GM18526 (cell line): ENCODE measurements at regions not wholly inside any gene's neighbourhood (a gene's known extent, or its start where the extent isn't known, plus 50 kb on each side); places are given as distances from the start of the nearest gene placed in this dataset.

Experiments
- POLR2A ChIP-seq: IDR thresholded peaks from 3 replicates; pipeline ENCODE4 v1.6.1; 2011; ENCODE audit not compliant: insufficient read length; ENCODE audit errors: extremely low read depth

GRCh38 chr7:69457595-69458504, 140.4 kb upstream of the AUTS2 start:
- no peak for TF ChIP-seq POLR2A

- no peak for TF ChIP-seq POLR2A
Measured at GRCh38 chr7:69464035-69464434, 134.2 kb upstream of the AUTS2 start.

DNA sequence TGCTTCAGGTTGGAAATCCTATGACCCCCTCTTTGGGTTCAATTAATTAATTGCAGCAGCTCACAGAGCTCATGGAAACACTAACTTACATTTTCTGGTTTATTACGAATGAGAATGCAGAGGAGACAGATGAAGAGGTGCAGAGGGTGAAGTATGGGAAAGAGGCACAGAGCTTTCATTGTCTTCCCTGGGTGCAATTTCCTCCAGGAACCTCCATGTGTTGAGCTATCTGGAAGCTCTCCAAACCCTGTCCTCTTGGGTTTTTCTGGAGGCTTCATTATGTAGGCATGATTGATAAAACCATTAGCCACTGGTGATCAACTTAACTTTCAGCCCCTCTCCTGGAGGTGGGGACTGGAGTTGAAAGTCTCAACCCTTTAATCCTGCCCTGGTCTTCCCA, 133.0 kb upstream of the AUTS2 start:
- TF ChIP-seq POLR2A: no peak

DNA sequence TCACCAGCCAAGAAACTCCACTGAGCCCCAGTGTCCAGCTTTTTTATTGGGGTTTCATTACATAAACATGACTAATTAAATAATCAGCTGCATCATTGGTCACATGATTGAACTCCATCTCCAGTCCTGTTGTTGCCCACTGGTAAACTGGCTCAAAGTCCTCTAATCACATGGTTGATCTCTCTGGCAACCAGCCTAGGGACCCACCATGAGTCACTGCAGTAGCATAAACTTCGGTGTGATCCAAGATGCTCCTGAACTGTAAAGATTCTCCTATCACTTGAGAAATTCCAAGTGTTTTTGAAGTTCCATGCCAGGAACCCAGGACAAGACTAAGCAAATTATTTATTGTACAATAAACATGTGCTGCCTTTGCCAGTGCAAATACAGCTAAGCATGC, 130.4 kb upstream of the AUTS2 start:
- TF ChIP-seq POLR2A: no peak

DNA sequence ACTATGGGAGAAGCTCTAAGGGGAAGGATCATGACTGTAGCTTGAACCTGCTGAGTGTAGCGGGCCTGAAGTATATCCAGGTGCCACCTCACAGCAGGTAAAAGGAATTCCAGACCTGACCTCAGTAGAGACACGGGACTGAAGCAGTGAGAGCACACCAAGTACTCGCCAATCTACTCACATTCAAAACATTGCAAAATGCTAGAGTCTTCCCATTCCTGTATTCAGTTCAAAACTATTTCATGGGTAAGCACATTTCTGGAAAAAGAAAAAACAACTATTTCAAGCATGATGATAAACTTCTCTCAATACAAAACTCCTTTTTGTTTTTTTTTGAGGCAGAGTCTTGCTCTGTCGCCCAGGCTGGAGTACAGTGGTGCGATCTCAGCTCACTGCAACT, 121.9 kb upstream of the AUTS2 start:
- no peak for TF ChIP-seq POLR2A

DNA sequence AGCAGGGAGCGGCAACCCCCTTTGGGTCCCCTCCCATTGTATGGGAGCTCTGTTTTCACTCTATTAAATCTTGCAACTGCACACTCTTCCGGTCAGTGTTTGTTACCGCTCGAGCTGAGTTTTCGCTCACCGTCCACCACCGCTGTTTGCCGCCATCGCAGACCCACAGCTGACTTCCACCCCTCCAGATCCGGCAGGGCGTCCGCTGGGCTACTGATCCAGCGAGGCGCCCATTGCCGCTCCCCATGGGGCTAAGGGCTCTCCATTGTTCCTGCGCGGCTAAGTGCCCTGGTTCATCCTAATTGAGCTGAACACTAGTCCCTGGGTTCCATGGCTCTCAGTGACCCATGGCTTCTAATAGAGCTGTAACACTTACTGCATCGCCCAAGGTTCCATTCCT, 115.6 kb upstream of the AUTS2 start:
- no peak for TF ChIP-seq POLR2A

GRCh38 chr7:69489533-69489932, 108.7 kb upstream of the AUTS2 start:
- TF ChIP-seq POLR2A: no peak

- no peak for TF ChIP-seq POLR2A
Measured at GRCh38 chr7:69498671-69499070, 99.6 kb upstream of the AUTS2 start.

- no peak for TF ChIP-seq POLR2A
Measured at GRCh38 chr7:69502358-69502757, 95.9 kb upstream of the AUTS2 start.

DNA sequence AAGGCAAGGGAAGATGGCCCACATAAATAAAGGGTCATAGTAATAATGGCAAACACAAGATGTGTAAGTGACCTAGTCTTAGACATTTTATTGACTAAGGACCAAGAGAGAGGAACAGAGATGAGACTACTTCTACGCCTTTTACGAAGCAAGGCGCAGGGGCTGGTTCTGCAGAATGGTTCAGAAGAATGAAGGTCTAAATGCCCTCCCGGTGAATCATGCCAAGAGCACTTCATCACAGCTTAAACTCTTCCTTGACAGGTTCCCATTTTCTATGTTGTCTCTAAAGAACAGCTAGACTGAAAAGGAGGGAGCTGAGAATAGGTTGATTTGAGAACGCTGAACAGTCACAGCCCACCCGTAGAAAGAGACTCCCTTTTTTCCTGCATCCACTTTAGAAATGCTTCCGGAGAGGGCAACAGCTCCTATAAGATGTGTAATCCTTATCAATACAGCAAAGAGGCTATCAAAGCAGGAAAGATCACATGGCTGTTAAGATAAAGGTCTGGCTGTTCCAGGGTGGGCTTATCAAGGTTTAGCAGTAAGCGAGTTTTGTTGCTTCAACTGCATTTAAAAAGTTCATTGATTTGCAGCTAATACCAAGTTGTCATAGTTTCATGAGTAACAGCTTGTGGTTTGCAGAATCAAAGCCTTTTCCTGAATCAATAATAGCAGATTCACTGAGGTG, 93.4 kb upstream of the AUTS2 start:
- TF ChIP-seq POLR2A: no peak

DNA sequence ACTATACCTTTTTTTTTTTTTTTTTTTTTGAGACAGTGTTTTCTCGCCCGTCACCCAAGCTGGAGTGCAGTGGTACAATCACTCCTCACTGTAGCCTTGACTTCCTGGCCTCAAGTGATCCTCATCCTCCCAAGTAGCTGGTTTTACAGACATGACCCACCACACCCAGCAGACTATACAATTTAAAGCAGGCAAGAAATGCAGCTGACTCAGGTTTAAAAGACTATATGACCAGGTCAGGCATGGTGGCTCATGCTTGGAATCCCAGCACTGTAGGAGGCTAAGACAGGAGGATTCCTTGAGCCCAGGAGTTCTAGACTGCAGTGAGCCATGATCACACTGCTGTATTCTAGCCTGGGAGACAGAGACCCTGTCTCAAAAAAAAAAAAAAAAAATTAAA, 89.5 kb upstream of the AUTS2 start:
- TF ChIP-seq POLR2A: no peak

- TF ChIP-seq POLR2A: no peak
Measured at GRCh38 chr7:69510114-69510513, 88.2 kb upstream of the AUTS2 start.

DNA sequence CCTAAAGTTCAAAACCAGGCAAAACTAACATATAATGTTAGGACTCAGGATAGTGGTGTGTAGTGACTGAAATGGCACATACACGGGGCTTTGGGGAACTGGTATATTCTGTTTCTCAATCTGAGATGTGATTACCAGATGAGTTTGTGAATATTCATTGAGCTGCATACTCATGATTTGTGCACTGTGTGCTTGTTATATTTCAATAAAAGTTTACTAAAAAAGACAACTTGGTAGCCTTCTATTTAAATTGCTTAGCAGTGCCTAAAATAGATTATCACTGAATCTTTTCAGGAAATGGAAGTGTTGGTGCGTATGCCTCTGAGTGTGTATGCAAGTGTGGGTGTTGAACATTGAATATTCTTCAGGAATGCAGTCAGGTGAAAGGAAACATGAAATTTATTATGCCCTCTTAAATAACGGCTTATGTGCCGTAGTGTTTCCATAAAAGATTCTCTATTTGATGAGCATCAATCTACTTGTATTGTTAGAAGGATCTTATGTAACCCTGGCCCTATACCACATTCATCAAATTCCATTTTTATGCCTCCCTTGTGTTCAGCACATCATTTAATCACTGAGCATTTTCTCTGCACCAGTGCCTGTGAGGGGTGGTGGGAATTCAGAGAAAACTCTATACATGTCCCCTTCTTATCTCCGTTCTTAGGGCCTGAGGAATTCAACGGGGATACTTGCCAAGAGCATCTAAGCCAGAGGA, 82.6 kb upstream of the AUTS2 start:
- no peak for TF ChIP-seq POLR2A

DNA sequence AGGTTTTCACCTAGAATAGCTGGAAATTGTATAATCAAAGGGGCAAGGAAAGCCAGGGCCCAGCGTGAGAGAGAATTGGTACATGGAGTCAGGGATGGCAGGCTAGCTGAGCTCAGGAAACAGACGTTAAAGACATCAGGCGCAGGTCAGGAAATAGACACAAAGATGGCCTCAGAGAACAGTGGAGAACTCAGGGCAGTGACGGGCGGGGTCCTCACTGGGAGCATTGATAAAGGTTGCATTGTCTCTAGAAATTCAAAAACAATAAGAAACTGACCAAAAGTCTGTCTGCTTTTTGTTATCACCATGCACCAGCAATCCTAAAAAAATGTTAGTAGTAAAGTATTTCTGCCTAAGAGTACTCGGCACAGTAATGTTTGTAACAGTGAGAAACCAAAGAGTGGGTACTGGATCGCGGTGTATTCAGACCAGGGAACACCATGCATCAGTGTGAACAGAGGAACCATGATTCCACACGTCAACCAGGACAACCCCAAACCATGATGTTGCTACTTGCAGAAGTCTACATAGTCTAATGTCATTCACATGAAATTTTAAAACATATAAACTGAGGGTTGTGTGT, 81.9 kb upstream of the AUTS2 start:
- TF ChIP-seq POLR2A: no peak

DNA sequence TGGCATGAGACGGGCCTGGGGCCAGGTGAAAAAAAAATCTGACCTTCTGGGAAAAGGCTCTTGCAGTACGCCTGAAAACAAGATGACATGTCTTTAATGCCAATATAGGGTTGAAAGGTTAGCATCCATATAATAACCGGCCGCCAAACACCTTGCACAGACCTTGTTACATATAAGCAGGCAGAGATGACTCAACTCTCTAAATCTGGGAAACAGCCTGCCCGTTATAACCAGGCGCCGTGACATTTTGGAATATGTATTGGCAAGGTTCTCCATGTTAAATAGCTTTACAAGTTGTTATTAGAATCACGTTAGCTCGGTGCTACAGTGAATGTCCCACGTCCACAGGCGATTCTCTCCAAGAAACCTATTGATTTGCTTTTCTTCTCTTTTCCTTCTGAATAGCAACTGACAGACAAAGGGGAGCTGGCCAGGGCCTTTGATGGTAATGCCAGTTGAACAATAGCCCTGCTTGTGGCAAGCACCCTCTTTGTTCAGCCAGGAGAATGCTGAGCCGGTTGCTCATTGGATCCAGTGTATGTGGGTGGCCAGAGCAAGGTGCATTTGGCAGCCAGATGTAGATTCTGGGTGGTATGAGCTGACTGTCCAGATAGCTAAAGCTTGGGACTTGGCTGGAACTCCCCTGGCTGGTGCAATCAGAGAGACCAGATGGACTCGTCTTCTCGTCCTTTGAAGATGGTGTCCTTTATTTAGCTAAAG, 80.1 kb upstream of the AUTS2 start:
- no peak for TF ChIP-seq POLR2A

DNA sequence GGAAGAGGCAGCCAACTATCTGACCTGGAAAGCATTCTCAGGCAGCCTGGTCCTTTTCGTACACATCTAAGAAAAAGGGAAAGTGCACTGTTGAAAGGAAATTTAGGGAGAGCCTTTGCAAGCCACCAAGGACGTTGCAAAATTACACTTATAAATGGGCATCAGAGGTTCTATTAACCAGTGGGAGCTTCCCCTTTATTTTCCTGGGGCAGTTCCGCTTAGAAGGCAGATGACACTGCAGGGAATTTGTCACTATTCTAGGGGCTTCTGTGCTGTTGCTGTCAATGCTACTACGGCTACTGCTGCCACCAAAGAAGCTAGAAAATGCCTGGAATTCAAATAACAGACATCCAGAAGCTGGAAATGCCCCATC, 79.6 kb upstream of the AUTS2 start:
- no peak for TF ChIP-seq POLR2A

DNA sequence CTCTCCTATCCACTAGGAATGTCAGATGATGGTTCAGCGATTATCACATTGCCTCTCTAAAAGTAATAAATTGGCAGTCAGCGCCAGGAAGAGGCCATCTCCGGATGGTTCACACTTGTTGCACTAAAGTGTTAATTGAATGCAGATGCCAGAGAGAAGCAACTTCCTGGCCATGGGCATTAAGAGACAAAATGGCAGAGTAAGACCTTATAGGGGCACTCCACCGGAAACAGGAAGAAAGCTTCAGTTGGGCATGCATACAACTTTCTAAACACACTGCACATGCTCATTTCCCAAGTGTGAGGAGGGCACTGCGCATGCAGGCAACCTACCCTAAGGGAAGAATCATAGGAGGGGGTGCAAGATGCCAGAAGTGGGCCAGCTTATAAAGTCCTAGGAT, 71.7 kb upstream of the AUTS2 start:
- no peak for TF ChIP-seq POLR2A
